ENCODE measurements at regions not wholly inside any gene's neighbourhood (a gene's known extent, or its start where the extent isn't known, plus 50 kb on each side); places are given as distances from the start of the nearest gene placed in this dataset.

- TF ChIP-seq POLR2A (IDR thresholded peaks at IDR 0.05) = no peak
- no peak for TF ChIP-seq CTCF (IDR thresholded peaks at IDR 0.05)
Observed at GRCh38 chr13:108020027-108020426, 195.3 kb downstream of the LIG4 start.
